ENCODE measurements at regions not wholly inside any gene's neighbourhood (a gene's known extent, or its start where the extent isn't known, plus 50 kb on each side); places are given as distances from the start of the nearest gene placed in this dataset.

- DNase-seq (ENCODE audit: low spot score) = no peak
- intact Hi-C loops (cut with DNase I) = no loop called here
- no peak for ATAC-seq
Observed at GRCh38 chr13:31081316-31081715, 80.4 kb downstream of the HSPH1 start.

- ATAC-seq = no peak
- no peak for DNase-seq (ENCODE audit: low spot score)
- intact Hi-C loops (cut with DNase I) = no loop called here
Observed at GRCh38 chr13:31074756-31075155, 86.9 kb downstream of the HSPH1 start.

- DNase-seq (ENCODE audit: low spot score) (no peak), ATAC-seq (no peak)
- intact Hi-C loops (cut with DNase I) = no loop called here
Observed at GRCh38 chr13:31073859-31074718, 87.6 kb downstream of the HSPH1 start.

- intact Hi-C loops (cut with DNase I) = no loop called here
- no peak for ATAC-seq
- no peak for DNase-seq (ENCODE audit: low spot score)
Observed at GRCh38 chr13:31072041-31072440, 89.7 kb downstream of the HSPH1 start.

- intact Hi-C loops (cut with DNase I) = no loop called here
- ATAC-seq = no peak
- no peak for DNase-seq (ENCODE audit: low spot score)
Observed at GRCh38 chr13:31069808-31070534, 91.7 kb downstream of the HSPH1 start.

- intact Hi-C loops (cut with DNase I) = no loop called here
- ATAC-seq (no peak), DNase-seq (ENCODE audit: low spot score) (no peak)
Observed at GRCh38 chr13:31068119-31068423, 93.6 kb downstream of the HSPH1 start.

- DNase-seq (ENCODE audit: low spot score) (no peak), ATAC-seq (no peak)
- intact Hi-C loops (cut with DNase I) = no loop called here
Observed at GRCh38 chr13:31067416-31068118, 94.1 kb downstream of the HSPH1 start.

GRCh38 chr13:31064636-31065035, 97.1 kb downstream of the HSPH1 start:
- ATAC-seq (no peak), DNase-seq (ENCODE audit: low spot score) (no peak)
- intact Hi-C loops (cut with DNase I) = no loop called here

- DNase-seq (ENCODE audit: low spot score) (no peak), ATAC-seq (no peak)
- intact Hi-C loops (cut with DNase I) = no loop called here
Observed at GRCh38 chr13:31063772-31064171, 97.9 kb downstream of the HSPH1 start.

- intact Hi-C loops (cut with DNase I) = no loop called here
- ATAC-seq (no peak), DNase-seq (ENCODE audit: low spot score) (no peak)
Observed at GRCh38 chr13:31060655-31061054, 101.0 kb downstream of the HSPH1 start.

- intact Hi-C loops (cut with DNase I) = no loop called here
- no peak for DNase-seq (ENCODE audit: low spot score)
- ATAC-seq = no peak
Observed at GRCh38 chr13:31060220-31060619, 101.5 kb downstream of the HSPH1 start.

- intact Hi-C loops (cut with DNase I) = no loop called here
- no peak for DNase-seq (ENCODE audit: low spot score)
- ATAC-seq = no peak
Observed at GRCh38 chr13:31057403-31058033, 104.2 kb downstream of the HSPH1 start.

- no peak for ATAC-seq
- intact Hi-C loops (cut with DNase I) = no loop called here
- no peak for DNase-seq (ENCODE audit: low spot score)
Observed at GRCh38 chr13:31056644-31057271, 104.9 kb downstream of the HSPH1 start.

GRCh38 chr13:31055589-31055988, 106.1 kb downstream of the HSPH1 start:
- DNase-seq (ENCODE audit: low spot score) = no peak
- no peak for ATAC-seq
- intact Hi-C loops (cut with DNase I) = no loop called here

GRCh38 chr13:31054632-31055031, 107.1 kb downstream of the HSPH1 start:
- ATAC-seq (no peak), DNase-seq (ENCODE audit: low spot score) (no peak)
- intact Hi-C loops (cut with DNase I) = no loop called here

GRCh38 chr13:31053896-31054295, 107.8 kb downstream of the HSPH1 start:
- ATAC-seq = no peak
- DNase-seq (ENCODE audit: low spot score) = no peak
- intact Hi-C loops (cut with DNase I) = no loop called here

GRCh38 chr13:31053091-31053490, 108.6 kb downstream of the HSPH1 start:
- no peak for ATAC-seq
- intact Hi-C loops (cut with DNase I) = no loop called here
- no peak for DNase-seq (ENCODE audit: low spot score)

- ATAC-seq = no peak
- DNase-seq (ENCODE audit: low spot score) = no peak
- intact Hi-C loops (cut with DNase I) = no loop called here
Observed at GRCh38 chr13:31052478-31052877, 109.2 kb downstream of the HSPH1 start.

- ATAC-seq (no peak), DNase-seq (ENCODE audit: low spot score) (no peak)
- intact Hi-C loops (cut with DNase I) = no loop called here
Observed at GRCh38 chr13:31051999-31052398, 109.7 kb downstream of the HSPH1 start.
